Osteoblast (primary cell): ENCODE measurements at regions not wholly inside any gene's neighbourhood (a gene's known extent, or its start where the extent isn't known, plus 50 kb on each side); places are given as distances from the start of the nearest gene placed in this dataset.

Experiments
- DNase-seq: peaks from one replicate; pipeline ENCODE4 v3.0.0; 2011; ENCODE audit warnings: low spot score, mixed read lengths; ENCODE audit not compliant: insufficient read length; ENCODE audit errors: missing footprints
- H2AFZ ChIP-seq: 2 replicates; pipeline ENCODE4 v1.6.0; 2011; ENCODE audit warnings: mild to moderate bottlenecking, low read length
- H3K27ac ChIP-seq: 2 replicates; pipeline ENCODE4 v1.5.1; 2011; ENCODE audit warnings: mild to moderate bottlenecking, low read depth, low read length, moderate library complexity
- H3K27me3 ChIP-seq: 2 replicates; pipeline ENCODE4 v1.6.0; 2012; ENCODE audit warnings: mild to moderate bottlenecking, control low read depth, inconsistent platforms, low read length, moderate library complexity; ENCODE audit not compliant: insufficient read depth
- H3K36me3 ChIP-seq: 2 replicates; pipeline ENCODE4 v1.5.1; 2011; ENCODE audit warnings: mild to moderate bottlenecking, low read length, control low read depth, moderate library complexity; ENCODE audit not compliant: insufficient read depth
- H3K4me1 ChIP-seq: 2 replicates; pipeline ENCODE4 v1.5.1; 2011; ENCODE audit warnings: mild to moderate bottlenecking, low read length, control low read depth, moderate library complexity; ENCODE audit not compliant: insufficient read depth
- H3K4me2 ChIP-seq: 2 replicates; pipeline ENCODE4 v1.6.0; 2011; ENCODE audit warnings: mild to moderate bottlenecking, low read length; ENCODE audit not compliant: insufficient read depth
- H3K4me3 ChIP-seq: fragments of 200-600 bp; sonication (generic); 3 replicates; pipeline ENCODE4 v1.5.1; 2012; ENCODE audit warnings: mild to moderate bottlenecking, low read length, inconsistent platforms; ENCODE audit not compliant: insufficient read depth
- H3K79me2 ChIP-seq: 2 replicates; pipeline ENCODE4 v1.6.0; 2012; ENCODE audit warnings: mild to moderate bottlenecking, low read length, control low read depth, inconsistent platforms; ENCODE audit not compliant: insufficient read depth
- H3K9me3 ChIP-seq: 2 replicates; pipeline ENCODE4 v1.5.1; 2011; ENCODE audit warnings: low read depth, low read length, control low read depth
- H4K20me1 ChIP-seq: 2 replicates; pipeline ENCODE4 v1.6.0; 2012; ENCODE audit warnings: mild to moderate bottlenecking, low read length, control low read depth; ENCODE audit not compliant: insufficient read depth
- CTCF ChIP-seq: IDR thresholded peaks from 2 replicates; pipeline ENCODE4 v1.5.1; 2011; ENCODE audit warnings: mild to moderate bottlenecking, low read depth, low read length, moderate library complexity; ENCODE audit errors: extremely low read depth

GRCh38 chr9:106580546-106580945, 282.4 kb upstream of the ZNF462 start:
- Histone ChIP-seq H3K4me1 (no peaks in the 10 kb centered on the region), H3K27me3 (no peaks in the 10 kb centered on the region), H3K36me3 (no peaks in the 10 kb centered on the region), H4K20me1 (no peaks in the 10 kb centered on the region), H2AFZ (no peak overlapping the region), H3K79me2 (no peaks in the 10 kb centered on the region), H3K27ac (no peak overlapping the region), H3K4me2 (no peak overlapping the region), H3K9me3 (no peaks in the 10 kb centered on the region), H3K4me3 (no peak overlapping the region)
- DNase-seq = no peak
- TF ChIP-seq CTCF = no peak

GRCh38 chr9:106581973-106582372, 281.0 kb upstream of the ZNF462 start:
- H2AFZ ChIP-seq = no peak overlapping the region
- no peak overlapping the region for H3K4me2 ChIP-seq
- H3K9me3 ChIP-seq = no peaks in the 10 kb centered on the region
- no peaks in the 10 kb centered on the region for H4K20me1 ChIP-seq
- TF ChIP-seq CTCF = no peak
- no peak overlapping the region for H3K4me3 ChIP-seq
- H3K27me3 ChIP-seq = no peaks in the 10 kb centered on the region
- H3K4me1 ChIP-seq = no peaks in the 10 kb centered on the region
- H3K27ac ChIP-seq = no peak overlapping the region
- no peaks in the 10 kb centered on the region for H3K36me3 ChIP-seq
- no peak for DNase-seq
- no peaks in the 10 kb centered on the region for H3K79me2 ChIP-seq

- H3K4me2 ChIP-seq = no peak overlapping the region
- no peaks in the 10 kb centered on the region for H4K20me1 ChIP-seq
- no peaks in the 10 kb centered on the region for H3K27me3 ChIP-seq
- no peaks in the 10 kb centered on the region for H3K79me2 ChIP-seq
- H3K36me3 ChIP-seq = no peaks in the 10 kb centered on the region
- no peak overlapping the region for H2AFZ ChIP-seq
- DNase-seq = no peak
- H3K27ac ChIP-seq = no peak overlapping the region
- no peak for TF ChIP-seq CTCF
- no peaks in the 10 kb centered on the region for H3K4me1 ChIP-seq
- H3K9me3 ChIP-seq = no peaks in the 10 kb centered on the region
- H3K4me3 ChIP-seq = no peak overlapping the region
Measured at GRCh38 chr9:106583751-106584150, 279.2 kb upstream of the ZNF462 start.

GRCh38 chr9:106587042-106587441, 275.9 kb upstream of the ZNF462 start:
- Histone ChIP-seq H3K4me1 (no peaks in the 10 kb centered on the region), H2AFZ (no peak overlapping the region), H3K36me3 (no peaks in the 10 kb centered on the region), H3K79me2 (no peaks in the 10 kb centered on the region), H3K9me3 (no peaks in the 10 kb centered on the region), H3K4me2 (no peak overlapping the region), H4K20me1 (no peaks in the 10 kb centered on the region), H3K4me3 (no peak overlapping the region), H3K27ac (no peak overlapping the region), H3K27me3 (no peaks in the 10 kb centered on the region)
- DNase-seq = no peak
- no peak for TF ChIP-seq CTCF
